C4-2B (cell line): ENCODE measurements at regions not wholly inside any gene's neighbourhood (a gene's known extent, or its start where the extent isn't known, plus 50 kb on each side); places are given as distances from the start of the nearest gene placed in this dataset.

Experiments used
- H3K27ac ChIP-seq: fragments of 450-650 bp; 2 replicates; pipeline ENCODE4 v1.5.1; 2017
- ZFX ChIP-seq: fragments of 450-650 bp; IDR thresholded peaks from 2 replicates; pipeline ENCODE4 v1.6.1; 2017
- TF ChIP-seq, protein P1 (sequence below): fragments of 450-650 bp; conservative IDR thresholded peaks from 2 replicates; pipeline ENCODE4 v1.5.1; 2017; ENCODE audit warnings: mild to moderate bottlenecking

GRCh38 chr9:129491487-129491855 lies 129.4 kb downstream of the C9orf50 start:
- no peak for TF ChIP-seq ZFX
- TF ChIP-seq, protein P1, sequence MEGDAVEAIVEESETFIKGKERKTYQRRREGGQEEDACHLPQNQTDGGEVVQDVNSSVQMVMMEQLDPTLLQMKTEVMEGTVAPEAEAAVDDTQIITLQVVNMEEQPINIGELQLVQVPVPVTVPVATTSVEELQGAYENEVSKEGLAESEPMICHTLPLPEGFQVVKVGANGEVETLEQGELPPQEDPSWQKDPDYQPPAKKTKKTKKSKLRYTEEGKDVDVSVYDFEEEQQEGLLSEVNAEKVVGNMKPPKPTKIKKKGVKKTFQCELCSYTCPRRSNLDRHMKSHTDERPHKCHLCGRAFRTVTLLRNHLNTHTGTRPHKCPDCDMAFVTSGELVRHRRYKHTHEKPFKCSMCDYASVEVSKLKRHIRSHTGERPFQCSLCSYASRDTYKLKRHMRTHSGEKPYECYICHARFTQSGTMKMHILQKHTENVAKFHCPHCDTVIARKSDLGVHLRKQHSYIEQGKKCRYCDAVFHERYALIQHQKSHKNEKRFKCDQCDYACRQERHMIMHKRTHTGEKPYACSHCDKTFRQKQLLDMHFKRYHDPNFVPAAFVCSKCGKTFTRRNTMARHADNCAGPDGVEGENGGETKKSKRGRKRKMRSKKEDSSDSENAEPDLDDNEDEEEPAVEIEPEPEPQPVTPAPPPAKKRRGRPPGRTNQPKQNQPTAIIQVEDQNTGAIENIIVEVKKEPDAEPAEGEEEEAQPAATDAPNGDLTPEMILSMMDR = no peak
- peak overlapping the region; percentile 99 for H3K27ac ChIP-seq

- no peak for TF ChIP-seq ZFX
- TF ChIP-seq, protein P1 = no peak
- peak overlapping the region; percentile 99 for H3K27ac ChIP-seq
Measured at GRCh38 chr9:129490583-129491486, 130.1 kb downstream of the C9orf50 start.

DNA sequence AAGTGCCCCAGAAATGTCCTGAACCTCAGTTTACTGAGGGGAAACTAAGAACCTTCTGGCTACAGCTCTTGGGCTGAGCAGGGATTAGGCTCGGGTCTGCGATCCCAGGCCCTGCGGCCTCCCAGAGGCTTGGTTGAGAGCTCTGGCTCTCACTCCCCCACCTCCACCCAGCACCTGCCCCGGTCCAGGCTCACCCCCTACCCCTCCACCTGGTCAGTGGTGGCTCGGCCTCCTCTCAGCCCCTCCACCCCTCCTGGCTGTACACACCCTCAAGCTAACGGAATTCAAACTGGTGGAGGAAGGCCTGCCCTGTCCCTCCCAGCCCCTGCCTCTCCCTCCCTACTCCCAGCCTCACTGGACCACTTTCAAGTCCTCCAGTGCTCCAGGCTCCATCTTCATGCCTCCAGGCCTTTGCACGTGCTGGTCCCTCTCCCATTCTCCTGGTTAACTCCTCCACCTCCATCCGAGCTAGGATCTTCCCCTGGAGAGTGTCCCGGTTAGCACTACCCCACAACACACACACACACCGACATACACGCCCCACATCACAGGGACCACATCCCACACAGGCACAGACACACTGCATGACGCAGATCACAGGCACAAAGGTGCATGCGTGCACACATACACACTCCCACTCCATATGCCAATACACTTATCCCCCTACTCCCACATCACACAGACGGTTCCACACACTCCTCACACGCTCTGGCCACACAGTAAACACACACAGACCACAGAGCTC lies 130.9 kb downstream of the C9orf50 start:
- peak overlapping the region; percentile 99 for H3K27ac ChIP-seq
- TF ChIP-seq, protein P1 = no peak
- TF ChIP-seq ZFX = peak; percentile 17; the same call in 1 of the 2 replicates

GRCh38 chr9:129487658-129488483 lies 133.0 kb downstream of the C9orf50 start:
- TF ChIP-seq, protein P1 = no peak
- no peak; the same call in 1 of the 2 replicates for TF ChIP-seq ZFX
- peak overlapping the region; percentile 99 for H3K27ac ChIP-seq

DNA sequence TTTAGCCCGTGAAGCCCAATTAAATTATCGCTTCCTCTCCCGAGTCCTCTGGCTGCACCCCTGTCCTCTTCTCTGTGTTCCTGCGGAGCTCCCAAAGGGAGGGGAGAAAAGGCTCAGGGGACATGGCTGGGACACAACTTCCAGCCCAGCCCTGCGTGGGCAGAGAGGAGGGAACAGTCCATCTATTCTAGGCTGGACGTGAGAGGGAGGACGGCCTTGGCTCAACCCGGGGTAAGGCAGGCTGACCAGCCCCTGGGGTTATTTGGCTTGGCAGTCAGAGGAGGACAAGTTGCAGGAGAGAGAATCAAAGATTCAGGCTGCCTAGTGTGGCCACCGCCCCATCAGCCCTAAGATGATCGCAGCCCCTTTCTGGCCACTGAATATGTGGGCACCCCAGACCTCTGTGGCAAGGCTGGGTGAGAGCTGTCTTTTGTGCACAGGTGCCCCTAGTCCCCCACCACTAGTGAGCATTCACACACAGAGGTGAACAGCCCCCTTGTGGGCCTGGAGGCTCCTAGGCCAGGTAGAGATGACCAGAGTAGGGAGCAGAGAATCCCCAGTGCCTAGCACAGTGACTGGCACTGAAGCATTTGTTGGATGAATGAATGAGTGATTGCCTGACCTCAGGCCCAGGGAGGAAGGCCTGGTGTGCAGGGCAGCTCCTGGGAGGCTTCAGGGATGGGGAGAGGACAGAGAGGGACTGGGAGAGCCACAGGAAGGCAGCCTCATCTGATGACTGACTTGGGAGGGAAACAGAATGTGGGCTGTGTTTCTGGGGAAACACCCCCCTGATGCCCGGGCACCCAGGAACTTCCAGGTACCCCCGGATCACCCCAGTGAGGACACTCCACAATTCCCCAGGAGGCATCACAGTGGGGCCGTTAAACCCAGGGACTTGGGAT lies 133.9 kb downstream of the C9orf50 start:
- peak overlapping the region; percentile 99 for H3K27ac ChIP-seq
- peak; percentile 29; the same call in 1 of the 2 replicates for TF ChIP-seq ZFX
- TF ChIP-seq, protein P1 = no peak

GRCh38 chr9:129485145-129485774 lies 135.6 kb downstream of the C9orf50 start:
- TF ChIP-seq, protein P1 = no peak
- TF ChIP-seq ZFX = no peak
- peak overlapping the region; percentile 99 for H3K27ac ChIP-seq
